ENCODE measurements at regions not wholly inside any gene's neighbourhood (a gene's known extent, or its start where the extent isn't known, plus 50 kb on each side); places are given as distances from the start of the nearest gene placed in this dataset.

DNA sequence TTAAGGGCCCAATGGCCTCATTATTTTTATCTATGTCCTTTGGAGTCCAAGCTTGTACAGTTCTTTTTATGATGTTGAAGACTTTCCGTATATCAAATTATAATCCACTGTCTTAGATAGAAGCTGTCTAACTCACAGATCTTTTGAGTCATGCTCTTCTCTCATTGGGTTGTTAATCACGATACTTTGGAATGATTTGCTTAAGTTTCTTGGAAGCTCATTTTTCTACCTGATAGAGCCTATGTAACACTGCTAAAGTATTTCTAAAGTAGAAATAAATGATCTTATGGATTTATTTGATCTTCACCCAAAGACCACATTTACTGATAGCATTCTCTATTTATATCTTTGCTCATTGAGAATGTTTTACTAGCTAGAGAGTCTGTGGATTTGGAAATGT is 1554.1 kb downstream of the PLA2G4A start:
- DNase-seq (ENCODE audit: low read depth) = no peak

DNA sequence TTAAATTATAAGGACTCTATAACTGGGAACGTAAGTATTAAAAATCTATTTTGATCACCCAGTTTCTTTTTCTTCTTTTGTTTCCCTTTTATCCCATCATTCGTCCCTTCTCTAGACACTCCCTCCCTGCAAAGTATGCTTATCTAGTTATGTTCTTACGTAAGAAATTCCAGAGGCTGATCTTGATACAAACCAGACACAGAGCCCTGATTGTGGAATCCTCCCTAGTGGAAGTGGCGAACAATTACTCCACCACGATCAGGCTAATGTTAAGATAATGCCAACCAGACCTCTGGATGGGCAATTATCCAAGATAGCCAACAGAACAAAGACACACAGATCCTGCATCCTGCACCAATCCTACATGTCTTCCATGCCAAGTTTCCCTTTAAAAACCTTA is 1557.4 kb downstream of the PLA2G4A start:
- no peak for DNase-seq (ENCODE audit: low read depth)

DNA sequence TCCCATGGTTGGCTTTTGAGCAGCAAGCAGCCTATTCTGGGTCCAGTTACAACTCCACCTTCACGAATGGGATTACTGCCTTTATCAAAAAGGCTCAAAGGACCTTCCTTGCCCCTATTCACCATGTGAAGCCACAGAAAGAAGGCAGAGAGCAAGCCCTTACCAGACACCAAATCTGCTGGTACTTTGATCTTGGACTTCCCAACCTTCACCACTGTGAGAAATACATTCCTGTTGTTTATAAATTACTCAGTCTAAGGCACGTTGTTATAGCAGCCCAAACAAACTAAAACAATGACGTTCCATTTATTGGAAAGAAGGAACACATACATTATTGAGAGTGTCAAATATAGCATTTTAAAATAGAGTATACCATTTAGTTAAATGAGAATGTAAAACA is 1557.9 kb downstream of the PLA2G4A start:
- DNase-seq (ENCODE audit: low read depth) = no peak

DNA sequence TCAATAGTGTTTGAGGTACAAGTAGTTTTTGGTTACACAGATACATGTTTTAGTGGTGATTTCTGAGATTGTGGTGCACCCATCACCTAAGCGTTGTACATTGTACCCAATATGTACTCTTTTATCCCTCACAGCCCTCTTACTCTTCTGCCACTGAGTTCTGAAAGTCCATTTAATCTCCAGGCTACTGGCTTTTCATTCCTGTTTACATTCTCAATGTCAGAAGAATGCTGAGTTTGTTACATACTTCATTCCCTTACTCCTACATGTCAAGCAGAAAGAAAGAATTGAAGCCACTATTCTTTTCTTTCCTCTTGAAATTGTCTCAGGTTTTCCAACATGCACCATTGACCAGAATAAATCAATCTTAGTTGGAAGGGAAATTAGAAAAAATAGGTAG is 1565.9 kb downstream of the PLA2G4A start:
- DNase-seq (ENCODE audit: low read depth) = no peak

DNA sequence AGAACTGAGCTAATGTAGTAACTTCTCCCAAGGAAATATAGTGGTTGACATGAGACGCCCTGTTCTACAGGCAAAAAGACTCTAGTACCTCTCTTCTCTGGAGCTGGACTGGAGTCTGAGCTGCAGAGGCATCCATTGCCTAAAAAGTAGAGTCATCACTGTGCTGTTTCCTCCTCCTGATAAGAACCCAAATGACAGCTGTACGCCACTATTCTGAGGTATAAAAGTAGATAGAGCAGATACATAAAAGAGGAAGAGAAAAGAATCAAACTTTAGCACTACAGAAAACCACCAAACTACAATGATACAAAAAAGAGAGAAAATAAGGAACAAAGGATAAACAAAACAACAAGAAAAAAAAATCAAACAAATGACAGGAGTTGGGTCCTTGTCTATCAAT is 1568.8 kb downstream of the PLA2G4A start:
- no peak for DNase-seq (ENCODE audit: low read depth)

DNA sequence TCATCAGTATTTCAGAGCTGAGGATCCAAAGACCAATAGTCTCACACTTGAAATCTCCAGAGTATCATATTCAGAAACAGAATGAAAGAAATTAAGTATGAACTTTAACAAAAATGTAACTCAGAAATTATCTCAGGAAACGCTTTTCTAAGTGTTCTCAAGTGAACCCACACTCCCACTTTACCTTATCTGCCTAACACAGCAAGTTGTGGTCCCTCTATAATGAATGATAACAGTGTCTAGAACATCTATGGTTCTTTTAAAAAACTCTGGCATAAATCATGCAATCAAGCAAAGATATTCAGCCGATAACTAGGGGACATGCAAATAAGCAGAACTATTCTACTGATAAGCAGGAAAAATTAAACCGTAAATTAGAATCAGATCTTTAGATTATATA is 1574.2 kb downstream of the PLA2G4A start:
- DNase-seq (ENCODE audit: low read depth) = no peak

DNA sequence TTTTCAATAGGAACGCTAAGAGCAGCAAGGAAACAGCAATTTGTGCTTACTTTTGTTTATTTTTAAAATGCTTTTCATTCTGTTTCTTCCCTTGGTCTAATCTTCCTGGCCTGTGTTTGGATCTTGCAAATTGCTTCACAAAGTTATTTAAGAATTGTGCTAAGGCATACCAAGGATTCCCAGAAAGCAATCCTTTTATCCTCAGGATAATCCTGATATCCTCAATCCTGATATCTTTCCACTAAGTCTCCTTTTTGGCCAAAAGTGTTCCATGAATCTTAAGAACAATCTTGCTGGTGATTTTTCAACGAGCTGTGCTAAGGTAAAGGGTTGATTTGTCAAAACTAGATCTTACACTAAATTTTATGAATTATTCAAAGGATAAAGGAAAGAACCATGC is 1577.9 kb downstream of the PLA2G4A start:
- DNase-seq (ENCODE audit: low read depth) = no peak

DNA sequence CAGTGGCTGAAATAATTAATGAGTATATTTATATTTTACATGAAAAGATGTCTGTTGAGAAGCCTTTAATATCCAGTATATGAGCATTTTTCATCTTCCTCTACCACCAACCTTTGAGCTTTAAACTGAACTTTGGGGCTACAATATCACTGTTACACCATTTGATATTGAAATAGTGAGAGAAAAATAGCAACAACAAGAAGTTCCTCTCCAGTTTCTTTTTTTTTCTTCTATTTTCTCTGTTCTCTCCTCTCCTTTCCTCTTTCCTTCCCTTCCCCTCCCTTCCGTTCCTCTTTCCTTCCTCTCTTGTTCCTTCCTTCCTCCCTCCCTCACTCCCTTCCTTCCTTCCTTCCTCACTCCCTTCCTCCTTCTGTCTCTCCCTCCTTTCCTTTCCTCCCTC is 1591.4 kb downstream of the PLA2G4A start:
- no peak for DNase-seq (ENCODE audit: low read depth)

DNA sequence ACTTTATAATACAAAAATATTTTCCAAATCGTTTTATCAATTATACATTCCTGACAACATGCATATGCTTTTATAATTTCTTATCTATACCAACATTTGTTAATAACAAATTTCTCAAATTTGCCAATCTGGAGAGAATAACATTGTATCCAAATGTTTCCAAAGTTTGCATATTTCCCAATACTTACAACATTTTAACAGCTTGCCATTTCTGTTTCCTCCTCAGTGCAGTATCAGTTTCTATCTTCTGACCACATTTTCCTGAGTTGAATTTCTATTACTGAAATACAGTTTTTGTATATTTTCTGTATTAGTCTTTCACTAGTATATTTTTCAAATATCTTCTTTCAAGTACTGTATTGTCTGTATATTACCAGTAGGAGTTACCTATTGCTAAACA is 1594.3 kb downstream of the PLA2G4A start:
- DNase-seq (ENCODE audit: low read depth) = no peak

DNA sequence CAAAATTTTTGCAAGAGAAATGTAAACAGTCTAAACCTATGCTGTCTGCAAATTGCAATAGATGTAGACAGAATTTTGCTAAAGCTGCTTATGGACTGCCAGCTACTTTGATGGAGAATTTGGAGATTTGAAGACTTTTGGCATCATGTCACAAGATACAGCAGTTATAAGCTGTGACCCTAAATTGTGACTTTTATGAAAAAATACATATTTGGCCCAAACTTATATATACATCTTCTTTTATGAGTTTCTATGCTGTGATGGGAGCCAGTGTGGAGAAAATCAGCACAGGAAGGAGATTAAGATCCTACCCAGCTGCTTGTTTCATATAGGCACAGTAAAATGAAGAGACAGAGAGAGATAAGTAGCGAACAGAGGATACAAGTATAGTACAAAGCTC is 1595.4 kb downstream of the PLA2G4A start:
- DNase-seq (ENCODE audit: low read depth) = no peak

DNA sequence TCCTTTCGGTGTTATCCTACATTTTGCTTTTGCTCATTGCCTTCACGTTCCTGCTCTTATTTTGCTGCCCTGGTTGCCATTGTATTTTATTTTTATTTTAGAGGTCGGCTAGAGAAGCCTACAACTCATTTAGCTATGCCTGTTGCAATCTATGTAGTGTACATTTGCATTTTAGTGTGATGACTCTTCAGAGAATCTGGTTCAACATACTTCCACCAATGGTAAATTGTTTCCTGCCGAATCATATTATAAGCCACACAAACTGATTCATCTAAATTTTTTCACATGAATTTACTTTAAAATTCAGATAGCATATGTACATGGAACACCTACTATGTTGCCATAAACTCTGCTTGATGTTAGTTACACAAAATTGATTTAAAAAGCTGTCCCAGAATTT is 1596.9 kb downstream of the PLA2G4A start:
- peak; percentile 41 for DNase-seq (ENCODE audit: low read depth)

DNA sequence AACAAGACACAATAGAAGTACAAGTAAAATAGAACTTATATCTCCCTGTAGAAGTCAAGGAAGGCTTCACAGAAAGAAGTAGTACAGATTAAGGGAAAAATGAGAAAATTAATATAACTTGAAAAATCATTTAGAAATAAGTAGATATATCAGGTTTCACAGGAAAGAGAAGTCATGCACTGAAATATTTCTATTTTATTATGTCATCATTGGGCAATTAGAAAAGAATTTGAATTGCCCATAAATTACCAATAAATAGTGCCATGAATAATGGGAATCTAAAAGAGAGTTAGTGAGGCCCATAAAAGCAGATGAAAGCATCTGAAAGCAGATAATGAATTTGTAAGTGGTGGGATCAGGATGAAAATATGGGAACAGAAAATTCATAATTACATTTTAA is 1597.8 kb downstream of the PLA2G4A start:
- no peak for DNase-seq (ENCODE audit: low read depth)

DNA sequence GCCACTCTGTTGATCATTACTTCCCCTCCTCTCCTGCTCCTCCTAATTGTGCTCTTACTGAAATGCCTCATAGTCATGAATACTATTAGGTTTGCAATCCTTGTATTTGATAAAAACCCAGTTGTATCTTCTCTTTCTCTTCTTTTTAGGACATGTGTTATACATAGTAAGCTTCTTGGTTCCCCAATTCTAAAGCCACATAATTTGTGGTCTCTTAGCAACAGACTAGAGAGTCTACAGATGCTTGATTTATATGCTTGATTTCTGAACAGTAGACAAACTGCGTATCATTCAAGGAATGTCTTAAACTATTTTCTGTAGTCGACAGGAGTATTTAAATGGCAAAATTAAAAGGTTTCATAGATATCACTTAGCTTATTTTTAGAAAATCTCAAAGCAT is 1598.9 kb downstream of the PLA2G4A start:
- no peak for DNase-seq (ENCODE audit: low read depth)

DNA sequence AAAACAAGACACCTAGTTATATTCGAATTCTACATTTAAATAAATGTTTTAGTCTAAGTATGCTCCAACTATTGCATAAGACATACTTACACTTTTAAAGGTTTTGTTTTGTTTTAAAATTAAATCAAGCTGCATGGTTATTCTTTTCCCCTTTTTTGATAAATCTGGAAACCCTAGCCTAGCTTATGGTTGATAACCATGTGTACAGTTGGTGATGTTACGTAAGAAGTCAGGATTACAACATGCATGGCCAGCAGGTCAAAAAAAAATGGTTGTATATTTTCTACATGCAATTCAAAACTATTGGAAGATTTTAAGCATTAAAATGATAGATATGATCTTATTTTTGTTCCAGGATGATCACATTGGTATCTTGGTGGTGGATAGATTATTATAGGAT is 1600.6 kb downstream of the PLA2G4A start:
- no peak for DNase-seq (ENCODE audit: low read depth)

DNA sequence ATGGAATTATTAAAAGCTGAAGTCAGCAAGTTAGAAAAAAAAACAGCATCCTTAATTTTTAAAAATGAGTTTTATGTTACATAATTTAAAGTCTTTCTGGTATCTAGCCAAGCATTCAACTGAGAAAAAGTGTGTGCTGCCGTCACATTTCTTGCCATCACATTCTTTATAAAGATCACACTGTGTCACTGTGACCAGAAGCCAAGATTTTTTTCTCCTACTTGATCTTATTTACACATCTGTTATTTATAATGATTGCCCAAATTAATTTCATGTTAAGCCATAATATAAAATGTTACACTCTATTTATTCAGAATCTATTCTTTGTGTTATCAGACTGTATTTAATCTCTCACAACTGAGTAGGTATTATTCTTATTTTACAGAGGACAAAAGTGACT is 1603.7 kb downstream of the PLA2G4A start:
- no peak for DNase-seq (ENCODE audit: low read depth)

DNA sequence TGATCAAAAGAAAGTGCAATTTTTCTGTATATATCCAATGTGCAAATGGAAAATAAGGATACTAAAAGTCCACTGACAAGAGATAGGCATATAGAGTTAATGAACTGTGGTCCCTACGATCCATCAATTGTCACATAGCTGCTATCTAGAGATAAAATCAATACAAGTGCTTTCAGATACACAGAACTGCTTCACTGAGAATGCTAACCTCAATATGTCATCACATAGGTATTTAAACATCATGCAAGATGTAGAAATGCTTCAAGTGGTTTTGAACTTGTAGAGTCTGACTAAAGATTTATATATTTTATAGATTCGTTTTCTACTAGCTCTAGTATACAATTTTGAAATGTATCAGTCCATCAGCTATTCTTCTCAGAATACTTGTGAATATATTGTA is 1604.7 kb downstream of the PLA2G4A start:
- DNase-seq (ENCODE audit: low read depth) = no peak

DNA sequence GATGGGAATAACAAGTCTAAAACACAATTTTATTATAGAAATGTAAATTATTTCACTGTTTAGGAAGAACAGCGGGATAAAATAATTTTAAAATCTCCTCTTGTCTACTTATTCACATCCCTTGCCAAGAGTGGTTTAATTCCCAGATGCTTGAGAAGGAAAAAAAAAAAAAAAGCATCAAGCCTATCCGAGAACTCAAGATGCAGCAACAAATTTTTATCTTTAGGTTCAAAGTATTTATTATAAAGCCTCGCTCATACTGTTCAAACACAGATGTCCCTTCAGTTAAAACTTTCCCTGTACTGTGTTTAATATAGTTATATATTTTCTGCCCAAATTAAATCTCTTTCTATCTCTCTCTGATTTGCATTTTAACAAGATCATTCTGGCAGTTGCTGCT is 1615.8 kb downstream of the PLA2G4A start:
- no peak for DNase-seq (ENCODE audit: low read depth)

DNA sequence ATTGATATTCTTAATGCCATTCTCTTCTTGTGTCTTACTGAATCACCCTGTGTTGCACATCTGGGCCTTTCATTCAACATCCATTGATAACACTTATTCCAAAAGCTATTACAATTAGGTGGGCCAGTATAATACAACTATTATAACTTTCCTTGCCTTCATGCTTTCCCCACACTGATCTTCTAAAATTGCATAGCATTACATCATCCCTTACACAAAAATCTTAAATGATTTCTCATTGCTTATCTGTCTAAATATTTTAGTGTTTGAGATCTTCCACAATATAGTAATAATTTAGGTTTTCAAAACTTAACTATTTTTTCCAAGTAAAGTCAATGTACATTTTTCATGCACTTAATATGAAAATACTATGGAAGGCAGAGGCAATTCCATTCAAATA is 1634.1 kb downstream of the PLA2G4A start:
- no peak for DNase-seq (ENCODE audit: low read depth)

DNA sequence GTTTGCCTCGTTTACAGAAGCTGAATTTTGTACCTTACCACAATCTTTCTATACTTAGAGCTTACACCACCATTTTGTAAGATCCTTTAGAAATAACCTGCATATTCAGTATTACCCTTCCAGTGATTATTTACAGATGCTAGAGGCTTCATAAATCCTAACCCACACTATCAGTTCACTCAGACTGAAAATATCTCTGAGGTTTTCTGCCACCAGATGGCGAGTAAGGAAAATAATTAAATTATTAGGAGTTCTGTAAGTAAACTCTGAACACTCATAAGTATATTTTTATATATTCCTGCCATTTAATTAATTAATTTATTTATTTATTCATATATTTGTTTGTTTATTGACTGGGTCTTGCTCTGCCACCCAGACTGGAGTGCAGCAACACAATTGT is 1635.2 kb downstream of the PLA2G4A start:
- no peak for DNase-seq (ENCODE audit: low read depth)

DNA sequence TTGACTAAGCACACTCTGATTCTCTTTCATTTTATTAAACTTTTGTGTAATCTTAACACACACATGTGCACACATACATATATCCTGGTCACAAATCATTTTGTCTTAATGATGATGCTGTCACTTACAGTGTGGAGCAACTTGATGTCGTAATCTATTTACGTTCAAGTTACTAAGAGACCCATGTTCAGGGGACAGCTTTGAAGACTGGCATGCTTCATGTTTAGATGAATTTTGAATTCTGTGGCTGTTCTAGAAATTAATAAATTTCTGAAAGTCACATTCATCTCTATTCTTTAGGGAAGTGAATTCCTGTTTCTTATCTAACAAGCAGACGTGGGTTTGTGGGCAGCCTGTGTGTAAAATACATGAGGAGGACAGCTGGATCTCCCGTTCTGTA is 1637.8 kb downstream of the PLA2G4A start:
- no peak for DNase-seq (ENCODE audit: low read depth)

DNA sequence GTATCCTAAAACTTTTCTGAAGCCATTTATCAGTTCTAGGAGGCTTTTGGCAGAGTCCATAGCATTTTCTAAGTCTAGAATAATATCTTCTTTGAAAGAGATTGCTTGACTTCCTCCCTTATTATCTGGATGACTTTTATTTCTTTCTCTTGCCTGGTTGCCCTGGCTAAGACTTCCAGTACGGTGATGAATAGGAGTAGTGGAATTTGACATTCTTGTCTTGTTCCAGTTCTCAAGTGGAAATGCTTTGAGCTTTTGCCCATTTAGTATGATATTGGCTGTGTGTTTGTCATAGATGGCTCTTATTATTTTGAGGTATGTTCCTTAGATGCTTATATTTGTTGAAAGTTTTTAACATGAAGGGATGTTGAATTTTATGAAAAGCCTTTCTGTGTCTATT is 1647.9 kb downstream of the PLA2G4A start:
- no peak for DNase-seq (ENCODE audit: low read depth)

DNA sequence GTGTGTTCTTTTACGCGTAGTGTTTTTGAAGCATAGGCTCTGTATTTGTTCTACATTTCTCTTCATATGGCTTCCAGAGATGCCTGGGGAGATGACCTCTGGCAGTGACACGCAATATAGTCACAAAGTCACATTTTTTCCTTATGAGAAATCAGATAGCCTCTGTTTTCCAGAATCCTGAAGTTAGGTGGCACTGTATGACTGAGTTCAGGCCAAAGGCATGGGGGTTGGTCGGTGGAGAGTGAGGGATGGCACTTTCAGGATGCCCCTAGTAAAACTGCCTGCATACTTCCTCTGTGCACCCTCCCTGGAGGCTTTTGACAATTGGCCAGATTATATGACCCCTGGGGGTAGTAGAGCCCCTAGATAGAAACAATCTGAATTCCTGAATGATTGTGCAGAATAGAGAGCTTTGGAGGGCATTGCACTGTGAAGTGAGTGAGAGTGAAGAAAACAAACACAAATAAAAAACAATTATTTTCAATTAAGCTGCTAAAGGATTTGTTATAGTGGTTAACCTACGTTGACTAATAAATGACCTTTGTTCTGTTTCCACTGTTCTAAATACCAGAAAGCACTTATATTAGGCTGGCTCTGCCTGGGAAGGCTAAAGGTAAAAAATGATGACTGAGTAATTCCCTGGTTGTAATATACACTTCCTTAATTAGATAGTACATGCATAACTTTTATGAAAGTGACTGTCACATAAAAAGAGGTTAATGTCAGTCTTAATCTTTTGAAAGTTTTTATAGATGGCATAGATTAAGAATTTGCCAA is 1660.8 kb downstream of the PLA2G4A start:
- DNase-seq (ENCODE audit: low read depth) = peak; percentile 64

DNA sequence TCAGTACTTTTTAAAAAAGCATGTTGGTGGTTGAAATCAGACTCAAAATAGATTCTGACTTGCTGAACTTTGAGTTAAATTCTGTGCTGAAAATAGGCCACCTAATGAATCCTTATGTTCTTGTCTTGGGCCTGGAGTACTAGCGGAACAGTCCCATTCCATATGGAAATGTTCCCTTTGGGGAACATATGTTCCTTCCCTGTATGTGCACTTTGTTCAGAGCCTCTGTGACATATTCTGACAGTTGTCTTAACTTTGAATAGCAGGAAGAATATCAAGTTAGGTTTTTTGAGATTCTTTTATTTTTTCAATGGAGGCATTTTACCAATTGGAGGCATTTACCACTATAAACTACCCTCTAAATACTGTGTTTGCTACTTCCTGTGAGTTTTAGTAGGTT is 1667.8 kb downstream of the PLA2G4A start:
- DNase-seq (ENCODE audit: low read depth) = no peak

DNA sequence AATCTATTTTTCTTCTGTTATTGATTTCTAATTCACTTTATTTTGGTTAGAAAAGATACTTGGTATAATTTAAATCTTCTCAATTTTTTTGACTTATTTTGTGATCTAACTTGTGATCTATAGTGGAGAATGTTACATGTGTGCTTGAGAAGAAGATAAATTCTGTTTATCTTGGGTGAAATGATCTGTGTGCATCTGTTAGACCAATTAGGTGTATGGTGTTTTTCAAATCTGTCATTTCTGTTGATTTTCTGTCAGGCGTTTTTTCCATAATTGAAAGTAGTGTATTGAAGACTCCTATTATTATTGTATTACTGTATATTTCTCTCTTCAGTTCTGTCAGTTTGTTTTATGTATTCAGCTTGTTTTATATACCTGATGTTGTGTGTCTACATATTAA is 1668.3 kb downstream of the PLA2G4A start:
- no peak for DNase-seq (ENCODE audit: low read depth)

Measured in HT1080 (cell line).